Coronary artery (tissue), 2 donors: ENCODE measurements at regions not wholly inside any gene's neighbourhood (a gene's known extent, or its start where the extent isn't known, plus 50 kb on each side); places are given as distances from the start of the nearest gene placed in this dataset.

Experiments used
- DNase-seq: peaks from one replicate; pipeline ENCODE4 v3.0.0-alpha.2; 2017; ENCODE audit warnings: low spot score
- H3K27ac ChIP-seq, 2 donors: fragments of 200-600 bp; sonication (generic); one replicate each; pipeline ENCODE4 v1.5.1; 2016 to 2019
- H3K4me3 ChIP-seq: fragments of 200-600 bp; sonication (generic); 2 replicates; pipeline ENCODE4 v1.5.1; 2016; ENCODE audit warnings: mild to moderate bottlenecking, moderate library complexity
- CTCF ChIP-seq: fragments of 200-600 bp; sonication (generic); IDR thresholded peaks from one replicate; pipeline ENCODE4 v1.5.1; 2019; ENCODE audit warnings: antibody characterized with exemption

- Histone ChIP-seq H3K27ac (no peak overlapping the region), H3K4me3 (no peak overlapping the region)
- no peak for TF ChIP-seq CTCF
- no peak for DNase-seq
Observed at GRCh38 chr6:6883011-6883410, 224.8 kb upstream of the RREB1 start.

GRCh38 chr6:6884193-6884627, 223.6 kb upstream of the RREB1 start:
- H3K27ac ChIP-seq: no peak overlapping the region
- no peak overlapping the region for H3K4me3 ChIP-seq
- TF ChIP-seq CTCF: no peak
- no peak for DNase-seq

GRCh38 chr6:6884916-6885315, 222.8 kb upstream of the RREB1 start:
- TF ChIP-seq CTCF: no peak
- H3K27ac ChIP-seq: peak overlapping the region in 1 of 2 donors; percentile 22
- DNase-seq: no peak
- no peak overlapping the region for H3K4me3 ChIP-seq

GRCh38 chr6:6885521-6886170, 222.1 kb upstream of the RREB1 start:
- peak overlapping the region in 1 of 2 donors; percentile 8 for H3K27ac ChIP-seq
- no peak for DNase-seq
- H3K4me3 ChIP-seq: no peak overlapping the region
- no peak for TF ChIP-seq CTCF

- H3K4me3 ChIP-seq: no peak overlapping the region
- no peak for DNase-seq
- peak overlapping the region in 1 of 2 donors; percentile 8 for H3K27ac ChIP-seq
- no peak for TF ChIP-seq CTCF
Observed at GRCh38 chr6:6886171-6886885, 221.4 kb upstream of the RREB1 start.

- DNase-seq: no peak
- H3K4me3 ChIP-seq: no peak overlapping the region
- no peak overlapping the region for H3K27ac ChIP-seq
- no peak for TF ChIP-seq CTCF
Observed at GRCh38 chr6:6886886-6887285, 220.9 kb upstream of the RREB1 start.

- no peak for DNase-seq
- Histone ChIP-seq H3K27ac (no peak overlapping the region), H3K4me3 (no peak overlapping the region)
- no peak for TF ChIP-seq CTCF
Observed at GRCh38 chr6:6889601-6890000, 218.2 kb upstream of the RREB1 start.
